Activated CD4-positive, alpha-beta T cell treated with anti-CD3 and anti-CD28 coated beads for 48 hours (primary cell): ENCODE measurements at regions not wholly inside any gene's neighbourhood (a gene's known extent, or its start where the extent isn't known, plus 50 kb on each side); places are given as distances from the start of the nearest gene placed in this dataset.
"Not testable (repeated sequence)": the region's sequence is repeated elsewhere in the genome, so short reads cannot be mapped to it uniquely, and the experiment has no call there.

Experiments used
- DNase-seq: peaks from one replicate; pipeline ENCODE4 v3.0.0-alpha.2; 2020

- DNase-seq = no peak
These were observed 1546.3 kb upstream of the TENM4 start for GRCh38 chr11:80987171-80987570.

GRCh38 chr11:80986421-80987074, 1545.7 kb upstream of the TENM4 start:
- DNase-seq = no peak

- DNase-seq = no peak
These were observed 1539.4 kb upstream of the TENM4 start for GRCh38 chr11:80980227-80980626.

- no peak for DNase-seq
These were observed 1533.0 kb upstream of the TENM4 start for GRCh38 chr11:80973786-80974185.

GRCh38 chr11:80970037-80970436, 1529.2 kb upstream of the TENM4 start:
- no peak for DNase-seq

- DNase-seq = no peak
These were observed 1526.8 kb upstream of the TENM4 start for GRCh38 chr11:80967649-80968048.

- DNase-seq = no peak
These were observed 1519.7 kb upstream of the TENM4 start for GRCh38 chr11:80960381-80961029.

- DNase-seq = no peak
These were observed 1518.9 kb upstream of the TENM4 start for GRCh38 chr11:80959751-80960150.

- no peak for DNase-seq
These were observed 1518.2 kb upstream of the TENM4 start for GRCh38 chr11:80958987-80959386.

GRCh38 chr11:80958361-80958760, 1517.5 kb upstream of the TENM4 start:
- DNase-seq = no peak

- no peak for DNase-seq
These were observed 1514.8 kb upstream of the TENM4 start for GRCh38 chr11:80955588-80955987.

- DNase-seq = no peak
These were observed 1508.0 kb upstream of the TENM4 start for GRCh38 chr11:80948781-80949180.

- no peak for DNase-seq
These were observed 1503.9 kb upstream of the TENM4 start for GRCh38 chr11:80944758-80945157.

- no peak for DNase-seq
These were observed 1502.4 kb upstream of the TENM4 start for GRCh38 chr11:80943226-80943625.

- no peak for DNase-seq
These were observed 1497.0 kb upstream of the TENM4 start for GRCh38 chr11:80937842-80938241.

GRCh38 chr11:80930038-80930437, 1489.2 kb upstream of the TENM4 start:
- DNase-seq = no peak

- DNase-seq = no peak
These were observed 1488.4 kb upstream of the TENM4 start for GRCh38 chr11:80929031-80929805.

- no peak for DNase-seq
These were observed 1484.5 kb upstream of the TENM4 start for GRCh38 chr11:80925321-80925720.

GRCh38 chr11:80921310-80921709, 1480.5 kb upstream of the TENM4 start:
- not testable (repeated sequence) for DNase-seq

GRCh38 chr11:80916173-80916798, 1475.5 kb upstream of the TENM4 start:
- no peak for DNase-seq

GRCh38 chr11:80914311-80914710, 1473.5 kb upstream of the TENM4 start:
- no peak for DNase-seq

- no peak for DNase-seq
These were observed 1470.8 kb upstream of the TENM4 start for GRCh38 chr11:80911666-80912065.

GRCh38 chr11:80900265-80900664, 1459.4 kb upstream of the TENM4 start:
- no peak for DNase-seq

GRCh38 chr11:80899381-80899780, 1458.6 kb upstream of the TENM4 start:
- no peak for DNase-seq
